HG03135 (cell line): ENCODE measurements at regions not wholly inside any gene's neighbourhood (a gene's known extent, or its start where the extent isn't known, plus 50 kb on each side); places are given as distances from the start of the nearest gene placed in this dataset.

Source experiments
- ATAC-seq: cut with Tn5 transposase; IDR thresholded peaks from one replicate; pipeline ENCODE4 v1.9.1; 2021; ENCODE audit warnings: mild to moderate bottlenecking, moderate library complexity; ENCODE audit not compliant: unreplicated experiment

- ATAC-seq: no peak
Measured at GRCh38 chr3:186487819-186488218, 56.4 kb downstream of the CRYGS start.

- ATAC-seq: no peak
Measured at GRCh38 chr3:186487037-186487436, 57.1 kb downstream of the CRYGS start.

- no peak for ATAC-seq
Measured at GRCh38 chr3:186483611-186484340, 60.4 kb downstream of the CRYGS start.

- no peak for ATAC-seq
Measured at GRCh38 chr3:186481526-186481925, 62.7 kb downstream of the CRYGS start.

- no peak for ATAC-seq
Measured at GRCh38 chr3:186477876-186478275, 66.3 kb downstream of the CRYGS start.

GRCh38 chr3:186477033-186477432 is 67.1 kb downstream of the CRYGS start:
- ATAC-seq: no peak

GRCh38 chr3:186476541-186476940 is 67.6 kb downstream of the CRYGS start:
- no peak for ATAC-seq

GRCh38 chr3:186476044-186476468 is 68.1 kb downstream of the CRYGS start:
- ATAC-seq: no peak

- no peak for ATAC-seq
Measured at GRCh38 chr3:186473166-186473565, 71.0 kb downstream of the CRYGS start.

- ATAC-seq: no peak
Measured at GRCh38 chr3:186472456-186473008, 71.6 kb downstream of the CRYGS start.

- ATAC-seq: no peak
Measured at GRCh38 chr3:186471771-186472170, 72.4 kb downstream of the CRYGS start.

- ATAC-seq: no peak
Measured at GRCh38 chr3:186469525-186469924, 74.7 kb downstream of the CRYGS start.

GRCh38 chr3:186467969-186468368 is 76.2 kb downstream of the CRYGS start:
- ATAC-seq: no peak

GRCh38 chr3:186466391-186466974 is 77.7 kb downstream of the CRYGS start:
- ATAC-seq: no peak

GRCh38 chr3:186465508-186465907 is 78.7 kb downstream of the CRYGS start:
- ATAC-seq: no peak

GRCh38 chr3:186464424-186465093 is 79.6 kb downstream of the CRYGS start:
- ATAC-seq: no peak

GRCh38 chr3:186461141-186461540 is 83.0 kb downstream of the CRYGS start:
- ATAC-seq: no peak

GRCh38 chr3:186459108-186459467 is 85.1 kb downstream of the CRYGS start:
- no peak for ATAC-seq

- no peak for ATAC-seq
Measured at GRCh38 chr3:186458306-186459107, 85.7 kb downstream of the CRYGS start.

- ATAC-seq: no peak
Measured at GRCh38 chr3:186457236-186457635, 86.9 kb downstream of the CRYGS start.

GRCh38 chr3:186456731-186457191 is 87.4 kb downstream of the CRYGS start:
- ATAC-seq: no peak
